ENCODE measurements at regions not wholly inside any gene's neighbourhood (a gene's known extent, or its start where the extent isn't known, plus 50 kb on each side); places are given as distances from the start of the nearest gene placed in this dataset.

DNA sequence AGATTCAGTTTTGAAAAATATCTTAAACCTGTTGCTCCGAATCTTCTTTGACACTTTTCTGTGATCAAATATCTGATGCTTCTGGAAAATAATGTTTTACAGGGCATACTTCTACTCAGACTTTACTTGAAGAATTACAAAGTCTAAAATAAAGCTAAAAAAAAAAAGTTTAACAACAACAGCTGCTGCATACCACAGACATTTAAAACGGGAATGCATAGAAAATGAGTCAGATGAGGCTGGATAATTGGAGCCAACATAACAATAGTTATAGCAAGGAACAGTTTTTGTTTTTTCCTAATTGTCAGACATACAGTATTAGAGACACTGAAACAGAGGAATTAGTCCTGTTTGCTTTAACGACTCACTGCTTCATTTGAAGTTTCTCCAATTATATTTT is 1090.2 kb downstream of the SUCLG1 start:
- TF ChIP-seq EZH2 (IDR thresholded peaks at IDR 0.05; ENCODE audit: low read length, unreplicated experiment) = no peak
- no peak for TF ChIP-seq CTCF (conservative IDR thresholded peaks at IDR 0.05; ENCODE audit: low read depth, low read length)
